ENCODE measurements at regions not wholly inside any gene's neighbourhood (a gene's known extent, or its start where the extent isn't known, plus 50 kb on each side); places are given as distances from the start of the nearest gene placed in this dataset.
"Not testable (repeated sequence)": the region's sequence is repeated elsewhere in the genome, so short reads cannot be mapped to it uniquely, and the experiment has no call there.

GRCh38 chr6:51049288-51049982 is 230.8 kb downstream of the TFAP2B start:
- no peak overlapping the region for H3K4me2 ChIP-seq (ENCODE audit: low read depth, low read length, poor library complexity, severe bottlenecking)
- TF ChIP-seq CTCF (IDR thresholded peaks at IDR 0.05; ENCODE audit: insufficient read depth, low read length, poor library complexity, severe bottlenecking) (no peak), EZH2phosphoT487 (conservative IDR thresholded peaks at IDR 0.05; ENCODE audit: low read length) (no peak)

GRCh38 chr6:51049983-51050877 is 231.6 kb downstream of the TFAP2B start:
- H3K4me2 ChIP-seq (ENCODE audit: low read depth, low read length, poor library complexity, severe bottlenecking): no peak overlapping the region
- H3K27ac ChIP-seq (ENCODE audit: low read depth, low read length): no peak overlapping the region
- H3K4me3 ChIP-seq (ENCODE audit: insufficient read depth, low read length, poor library complexity, severe bottlenecking): no peak overlapping the region
- H3K9ac ChIP-seq (ENCODE audit: low read length): no peak overlapping the region
- no peaks in the 10 kb centered on the region for H3K9me2 ChIP-seq (replicated peaks; ENCODE audit: insufficient read depth, low read length)
- no peaks in the 10 kb centered on the region for H3K9me3 ChIP-seq (ENCODE audit: insufficient read depth, low read length)
- no peak for TF ChIP-seq EZH2phosphoT487 (conservative IDR thresholded peaks at IDR 0.05; ENCODE audit: low read length)
- TF ChIP-seq CTCF (IDR thresholded peaks at IDR 0.05; ENCODE audit: insufficient read depth, low read length, poor library complexity, severe bottlenecking): no peak
- no peaks in the 10 kb centered on the region for H4K20me1 ChIP-seq (ENCODE audit: low read depth, low read length)
- no peak overlapping the region for H2AFZ ChIP-seq (ENCODE audit: low read depth, low read length, severe bottlenecking)
- no peaks in the 10 kb centered on the region for H3K36me3 ChIP-seq (ENCODE audit: low read length)
- H3F3A ChIP-seq (ENCODE audit: insufficient read depth): no peaks in the 10 kb centered on the region
- H3K27me3 ChIP-seq (ENCODE audit: low read length): no peaks in the 10 kb centered on the region
- H3K79me2 ChIP-seq (ENCODE audit: insufficient read depth, low read length): no peaks in the 10 kb centered on the region

More at GRCh38 chr6:51049288-51049982, 230.8 kb downstream of the TFAP2B start:
- Histone ChIP-seq H3K27me3 (ENCODE audit: low read length) (no peaks in the 10 kb centered on the region), H3K9ac (ENCODE audit: low read length) (no peak overlapping the region), H2AFZ (ENCODE audit: low read depth, low read length, severe bottlenecking) (no peak overlapping the region), H3K27ac (ENCODE audit: low read depth, low read length) (no peak overlapping the region), H3K9me2 (replicated peaks; ENCODE audit: insufficient read depth, low read length) (no peaks in the 10 kb centered on the region), H3K79me2 (ENCODE audit: insufficient read depth, low read length) (no peaks in the 10 kb centered on the region), H3K36me3 (ENCODE audit: low read length) (no peaks in the 10 kb centered on the region), H3F3A (ENCODE audit: insufficient read depth) (no peaks in the 10 kb centered on the region), H4K20me1 (ENCODE audit: low read depth, low read length) (no peaks in the 10 kb centered on the region), H3K9me3 (ENCODE audit: insufficient read depth, low read length) (no peaks in the 10 kb centered on the region), H3K4me3 (ENCODE audit: insufficient read depth, low read length, poor library complexity, severe bottlenecking) (no peak overlapping the region)

GRCh38 chr6:51052716-51053115 is 234.0 kb downstream of the TFAP2B start:
- H3K9me3 ChIP-seq (ENCODE audit: insufficient read depth, low read length); H2AFZ ChIP-seq (ENCODE audit: low read depth, low read length, severe bottlenecking); H4K20me1 ChIP-seq (ENCODE audit: low read depth, low read length); H3K79me2 ChIP-seq (ENCODE audit: insufficient read depth, low read length); H3F3A ChIP-seq (ENCODE audit: insufficient read depth); H3K9ac ChIP-seq (ENCODE audit: low read length); H3K4me3 ChIP-seq (ENCODE audit: insufficient read depth, low read length, poor library complexity, severe bottlenecking); H3K9me2 ChIP-seq (replicated peaks; ENCODE audit: insufficient read depth, low read length); H3K27ac ChIP-seq (ENCODE audit: low read depth, low read length); H3K36me3 ChIP-seq (ENCODE audit: low read length); H3K4me2 ChIP-seq (ENCODE audit: low read depth, low read length, poor library complexity, severe bottlenecking); H3K27me3 ChIP-seq (ENCODE audit: low read length): not testable (repeated sequence)

- H3K27ac ChIP-seq (ENCODE audit: low read depth, low read length); H3K9me3 ChIP-seq (ENCODE audit: insufficient read depth, low read length); H3K79me2 ChIP-seq (ENCODE audit: insufficient read depth, low read length); H3K9me2 ChIP-seq (replicated peaks; ENCODE audit: insufficient read depth, low read length); H3K9ac ChIP-seq (ENCODE audit: low read length); H3K36me3 ChIP-seq (ENCODE audit: low read length); H3F3A ChIP-seq (ENCODE audit: insufficient read depth); H3K27me3 ChIP-seq (ENCODE audit: low read length); H3K4me2 ChIP-seq (ENCODE audit: low read depth, low read length, poor library complexity, severe bottlenecking); H2AFZ ChIP-seq (ENCODE audit: low read depth, low read length, severe bottlenecking); H3K4me3 ChIP-seq (ENCODE audit: insufficient read depth, low read length, poor library complexity, severe bottlenecking); H4K20me1 ChIP-seq (ENCODE audit: low read depth, low read length): not testable (repeated sequence)
Observed at GRCh38 chr6:51055316-51055715, 236.6 kb downstream of the TFAP2B start.
